ENCODE measurements at regions not wholly inside any gene's neighbourhood (a gene's known extent, or its start where the extent isn't known, plus 50 kb on each side); places are given as distances from the start of the nearest gene placed in this dataset.

GRCh38 chr12:77667101-77667500 is 163.6 kb upstream of the NAV3 start (continued):
- TF ChIP-seq HMGN3 (IDR thresholded peaks at IDR 0.05; ENCODE audit: borderline replicate concordance, extremely low read depth, insufficient read length, low read depth, low read length), result no peak

GRCh38 chr12:77648716-77649115 is 182.0 kb upstream of the NAV3 start:
- intact Hi-C loops (cut with micrococcal nuclease) (no loop called here), in situ Hi-C loops (cut with MboI) (no loop called here)
- Histone ChIP-seq H3K9me1 (ENCODE audit: control insufficient read depth, insufficient read depth, low read length) (no peaks in the 10 kb centered on the region), H3K4me2 (ENCODE audit: insufficient read depth, low read length) (no peak overlapping the region), H3K9me3 (replicated peaks; ENCODE audit: control insufficient read depth, insufficient read depth, low read depth, low read length) (no peaks in the 10 kb centered on the region), H3K79me2 (ENCODE audit: control insufficient read depth, insufficient read depth, low read length) (no peaks in the 10 kb centered on the region), H3K9ac (ENCODE audit: insufficient read depth in 1 of 2, low read depth in 2 of 2, low read length in 2 of 2) (no peak overlapping the region), H3K36me3 (ENCODE audit: control insufficient read depth, insufficient read depth, low read length) (no peaks in the 10 kb centered on the region), H4K20me1 (replicated peaks; ENCODE audit: control insufficient read depth, insufficient read depth, low read length) (no peaks in the 10 kb centered on the region), H3K4me3 (no peak overlapping the region), H3K27me3 (ENCODE audit: control insufficient read depth in 2 of 2, insufficient read depth in 2 of 2, low read length in 2 of 2) (no peaks in the 10 kb centered on the region), H3K27ac (ENCODE audit: extremely low read depth, low read depth, low read length) (no peak overlapping the region), H3K4me1 (replicated peaks in 1 of 2; ENCODE audit: control insufficient read depth in 2 of 2, insufficient read depth in 2 of 2, low read length in 2 of 2) (no peaks in the 10 kb centered on the region), H2AFZ (ENCODE audit: low read depth, low read length) (no peak overlapping the region)
- CTCF ChIA-PET (ENCODE audit: low intra/inter-chr PET ratio), result no interaction called here
- no TSS peak for BruUV-seq (replicated peaks)
- FAIRE-seq (no peak), DNase-seq (ENCODE audit: extremely low read depth in 1 of 4, low spot score in 3 of 4) (no peak), ATAC-seq (no peak)
- POLR2A ChIA-PET, result no interaction called here
- TF ChIP-seq MNT (conservative IDR thresholded peaks at IDR 0.05), result no peak
- no peak for TF ChIP-seq BDP1 (IDR thresholded peaks at IDR 0.05; ENCODE audit: insufficient read depth, insufficient read length)
- TF ChIP-seq MEIS2 (IDR thresholded peaks at IDR 0.05; ENCODE audit: partially characterized antibody), result no peak
- TF ChIP-seq NCOA2 (IDR thresholded peaks at IDR 0.05; ENCODE audit: partially characterized antibody in 2 of 2), result no peak
- no peak for TF ChIP-seq MXI1 (IDR thresholded peaks at IDR 0.05; ENCODE audit: low read depth, low read length)
- no peak for TF ChIP-seq MCM7 (IDR thresholded peaks at IDR 0.05)
- TF ChIP-seq L3MBTL2 (IDR thresholded peaks at IDR 0.05), result no peak
- TF ChIP-seq CCNT2 (IDR thresholded peaks at IDR 0.05; ENCODE audit: borderline replicate concordance, extremely low read depth, insufficient read length, low read depth, low read length), result no peak
- TF ChIP-seq TARDBP (IDR thresholded peaks at IDR 0.05), result no peak
- no peak for TF ChIP-seq TCF7 (IDR thresholded peaks at IDR 0.05; ENCODE audit: borderline replicate concordance)
- TF ChIP-seq ZNF639 (CRISPR knock-in tag; conservative IDR thresholded peaks at IDR 0.05 in 1 of 2, IDR thresholded peaks at IDR 0.05 in 1 of 2), result no peak
- TF ChIP-seq GTF3C2 (IDR thresholded peaks at IDR 0.05; ENCODE audit: borderline replicate concordance, extremely low read depth, insufficient read length), result no peak
- TF ChIP-seq KLF13 (tag; IDR thresholded peaks at IDR 0.05; ENCODE audit: borderline replicate concordance, low read depth), result no peak
- no peak for TF ChIP-seq ASH1L (IDR thresholded peaks at IDR 0.05; ENCODE audit: borderline replicate concordance, low read depth, partially characterized antibody)
